ENCODE measurements at regions not wholly inside any gene's neighbourhood (a gene's known extent, or its start where the extent isn't known, plus 50 kb on each side); places are given as distances from the start of the nearest gene placed in this dataset.
"Not testable (repeated sequence)": the region's sequence is repeated elsewhere in the genome, so short reads cannot be mapped to it uniquely, and the experiment has no call there.

GRCh38 chr15:24394303-24394702 is 281.3 kb upstream of the NPAP1 start:
- no peaks in the 10 kb centered on the region for H3K9me3 ChIP-seq
- intact Hi-C loops (cut with DNase I; ENCODE audit: low total_unique reads): no loop called here
- H3K4me3 ChIP-seq: no peak overlapping the region
- no peaks in the 10 kb centered on the region for H3K4me1 ChIP-seq
- no peaks in the 10 kb centered on the region for H3K27me3 ChIP-seq
- H3K27ac ChIP-seq: no peak overlapping the region
- no peak for TF ChIP-seq POLR2A (IDR thresholded peaks at IDR 0.05)
- TF ChIP-seq CTCF (IDR thresholded peaks at IDR 0.05): no peak
- no peak for DNase-seq
- H3K36me3 ChIP-seq: no peaks in the 10 kb centered on the region

GRCh38 chr15:24412649-24413048 is 262.9 kb upstream of the NPAP1 start:
- H3K4me1 ChIP-seq; H3K27ac ChIP-seq; H3K4me3 ChIP-seq; DNase-seq; H3K27me3 ChIP-seq; intact Hi-C loops (cut with DNase I; ENCODE audit: low total_unique reads); H3K9me3 ChIP-seq; H3K36me3 ChIP-seq: not testable (repeated sequence)

- H3K4me1 ChIP-seq; intact Hi-C loops (cut with DNase I; ENCODE audit: low total_unique reads); H3K9me3 ChIP-seq; H3K4me3 ChIP-seq; DNase-seq; H3K27me3 ChIP-seq; H3K36me3 ChIP-seq; H3K27ac ChIP-seq: not testable (repeated sequence)
These were observed 249.1 kb upstream of the NPAP1 start for GRCh38 chr15:24426286-24427054.

- H3K27me3 ChIP-seq; H3K27ac ChIP-seq; intact Hi-C loops (cut with DNase I; ENCODE audit: low total_unique reads); H3K9me3 ChIP-seq; H3K4me3 ChIP-seq; DNase-seq; H3K4me1 ChIP-seq; H3K36me3 ChIP-seq: not testable (repeated sequence)
These were observed 248.5 kb upstream of the NPAP1 start for GRCh38 chr15:24427055-24427400.

- H3K4me3 ChIP-seq; H3K9me3 ChIP-seq; DNase-seq; H3K4me1 ChIP-seq; H3K27me3 ChIP-seq; intact Hi-C loops (cut with DNase I; ENCODE audit: low total_unique reads); H3K27ac ChIP-seq; H3K36me3 ChIP-seq: not testable (repeated sequence)
These were observed 240.3 kb upstream of the NPAP1 start for GRCh38 chr15:24435075-24435820.

GRCh38 chr15:24437270-24437669 is 238.3 kb upstream of the NPAP1 start:
- H3K9me3 ChIP-seq; DNase-seq; H3K36me3 ChIP-seq; H3K27me3 ChIP-seq; H3K4me1 ChIP-seq; H3K4me3 ChIP-seq; H3K27ac ChIP-seq; intact Hi-C loops (cut with DNase I; ENCODE audit: low total_unique reads): not testable (repeated sequence)

- intact Hi-C loops (cut with DNase I; ENCODE audit: low total_unique reads); H3K9me3 ChIP-seq; DNase-seq: not testable (repeated sequence)
These were observed 237.8 kb upstream of the NPAP1 start for GRCh38 chr15:24437735-24438134.

GRCh38 chr15:24477107-24478025 is 198.2 kb upstream of the NPAP1 start:
- H3K36me3 ChIP-seq; H3K4me1 ChIP-seq; H3K4me3 ChIP-seq; H3K9me3 ChIP-seq; H3K27ac ChIP-seq; intact Hi-C loops (cut with DNase I; ENCODE audit: low total_unique reads); DNase-seq; H3K27me3 ChIP-seq: not testable (repeated sequence)

More at GRCh38 chr15:24437735-24438134, 237.8 kb upstream of the NPAP1 start:
- H3K27ac ChIP-seq, H3K36me3 ChIP-seq, H3K27me3 ChIP-seq, H3K4me1 ChIP-seq, H3K4me3 ChIP-seq: not testable (repeated sequence)

GRCh38 chr15:24485885-24486567 is 189.5 kb upstream of the NPAP1 start:
- H3K36me3 ChIP-seq; H3K27me3 ChIP-seq; DNase-seq; H3K4me1 ChIP-seq; H3K9me3 ChIP-seq; H3K4me3 ChIP-seq; H3K27ac ChIP-seq; intact Hi-C loops (cut with DNase I; ENCODE audit: low total_unique reads): not testable (repeated sequence)

- H3K27me3 ChIP-seq; H3K4me1 ChIP-seq; H3K36me3 ChIP-seq; DNase-seq; H3K9me3 ChIP-seq; H3K27ac ChIP-seq; intact Hi-C loops (cut with DNase I; ENCODE audit: low total_unique reads); H3K4me3 ChIP-seq: not testable (repeated sequence)
These were observed 187.2 kb upstream of the NPAP1 start for GRCh38 chr15:24488164-24488907.

- H3K36me3 ChIP-seq; H3K27ac ChIP-seq; intact Hi-C loops (cut with DNase I; ENCODE audit: low total_unique reads); H3K9me3 ChIP-seq; DNase-seq; H3K4me3 ChIP-seq; H3K4me1 ChIP-seq; H3K27me3 ChIP-seq: not testable (repeated sequence)
These were observed 170.4 kb upstream of the NPAP1 start for GRCh38 chr15:24505216-24505615.

Data from uterus (tissue), 3 donors.